ENCODE measurements at regions not wholly inside any gene's neighbourhood (a gene's known extent, or its start where the extent isn't known, plus 50 kb on each side); places are given as distances from the start of the nearest gene placed in this dataset.

DNA sequence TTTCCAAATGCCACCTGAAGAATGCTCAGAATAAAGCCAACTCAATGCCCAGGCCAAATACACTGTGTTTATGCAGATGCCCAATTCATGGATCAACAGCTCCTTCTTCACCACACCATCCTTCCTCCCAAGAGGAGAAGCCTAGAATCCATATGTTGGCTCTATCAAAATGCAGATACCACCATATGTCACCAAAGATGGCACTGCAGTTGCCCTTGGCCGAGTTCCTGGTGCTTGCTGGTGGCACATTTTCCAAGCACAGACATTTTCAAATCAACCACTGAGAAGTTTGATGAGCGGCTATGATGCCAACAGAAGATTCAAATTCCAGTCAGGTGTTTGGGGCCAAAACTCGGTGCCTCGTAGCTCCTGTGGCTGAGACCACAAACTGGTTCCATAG lies 430.3 kb downstream of the AJAP1 start:
- no peak overlapping the region for H3K27ac ChIP-seq (ENCODE audit: low read depth, low read length, severe bottlenecking)
- no peaks in the 10 kb centered on the region for H3K36me3 ChIP-seq (ENCODE audit: control insufficient read depth, insufficient read depth, low read length)
- H3K4me1 ChIP-seq (ENCODE audit: control insufficient read depth, insufficient read depth, low read length, poor library complexity, severe bottlenecking), result no peaks in the 10 kb centered on the region
- 79 to 94% methylated on average over 4 of the region's 4 CpGs for WGBS, 2 experiments (ENCODE audit: insufficient coverage in 2 of 2)
- H3K4me3 ChIP-seq (ENCODE audit: extremely low read depth, insufficient read depth, low read length, poor library complexity, severe bottlenecking), result no peak overlapping the region
- no peaks in the 10 kb centered on the region for H3K9me3 ChIP-seq (ENCODE audit: control insufficient read depth, low read length)

DNA sequence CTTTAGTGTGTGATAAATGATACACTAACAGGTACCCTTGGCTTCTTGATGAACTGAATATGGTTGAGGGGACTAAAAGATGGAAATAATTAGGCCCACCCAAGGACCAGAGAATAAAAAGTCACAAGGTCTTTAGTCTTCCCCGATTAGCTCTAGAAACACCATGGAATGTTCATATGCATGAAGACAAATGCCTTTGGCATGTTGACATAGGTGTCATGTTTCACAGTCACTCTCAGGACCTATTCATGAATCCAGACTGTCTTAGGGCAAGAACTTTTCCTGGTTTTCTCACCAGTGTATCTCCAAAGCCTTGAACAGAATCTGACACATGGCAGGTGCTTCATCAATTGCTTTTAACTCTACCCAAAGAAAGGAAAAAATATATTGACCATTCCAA lies 412.8 kb downstream of the AJAP1 start:
- WGBS, 2 experiments (ENCODE audit: insufficient coverage in 2 of 2), result 50 to 70% methylated on average over 1 of the region's 1 CpG

DNA sequence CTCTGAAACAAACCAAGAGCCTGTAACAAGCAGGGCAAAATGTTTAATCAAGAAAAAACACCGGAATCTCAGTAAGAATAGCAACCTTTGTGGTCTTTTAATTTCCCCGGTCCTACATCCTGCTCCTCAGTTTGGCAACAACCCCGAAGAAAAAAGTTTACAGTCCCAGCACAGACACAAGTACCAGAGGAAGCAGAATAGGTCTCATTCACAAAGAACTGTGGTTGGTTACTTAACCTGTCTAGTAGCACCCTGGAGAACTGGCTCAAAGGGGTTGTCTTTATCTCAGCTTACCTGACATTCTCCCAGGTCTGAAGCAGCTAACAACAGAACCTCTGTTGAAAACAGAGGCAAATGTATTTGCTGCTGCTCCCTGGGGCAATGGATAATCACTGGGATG lies 399.3 kb downstream of the AJAP1 start:
- WGBS, 2 experiments (ENCODE audit: insufficient coverage in 2 of 2), result 61 to 77% methylated on average over 1 to 3 of the region's 3 CpGs
- H3K9me3 ChIP-seq (ENCODE audit: control insufficient read depth, low read length), result peaks cover 6% of the 10 kb centered on the region
- no peak overlapping the region for H3K27ac ChIP-seq (ENCODE audit: low read depth, low read length, severe bottlenecking)
- no peaks in the 10 kb centered on the region for H3K36me3 ChIP-seq (ENCODE audit: control insufficient read depth, insufficient read depth, low read length)
- no peak overlapping the region for H3K4me3 ChIP-seq (ENCODE audit: extremely low read depth, insufficient read depth, low read length, poor library complexity, severe bottlenecking)
- H3K4me1 ChIP-seq (ENCODE audit: control insufficient read depth, insufficient read depth, low read length, poor library complexity, severe bottlenecking), result no peaks in the 10 kb centered on the region

More for the DNA sequence above, 412.8 kb downstream of the AJAP1 start:
- no peak overlapping the region for H3K27ac ChIP-seq (ENCODE audit: low read depth, low read length, severe bottlenecking)
- no peaks in the 10 kb centered on the region for H3K36me3 ChIP-seq (ENCODE audit: control insufficient read depth, insufficient read depth, low read length)
- no peaks in the 10 kb centered on the region for H3K9me3 ChIP-seq (ENCODE audit: control insufficient read depth, low read length)
- H3K4me3 ChIP-seq (ENCODE audit: extremely low read depth, insufficient read depth, low read length, poor library complexity, severe bottlenecking), result no peak overlapping the region
- no peaks in the 10 kb centered on the region for H3K4me1 ChIP-seq (ENCODE audit: control insufficient read depth, insufficient read depth, low read length, poor library complexity, severe bottlenecking)

GRCh38 chr1:5029136-5029535 lies 374.7 kb downstream of the AJAP1 start:
- Histone ChIP-seq H3K4me3 (ENCODE audit: extremely low read depth, insufficient read depth, low read length, poor library complexity, severe bottlenecking) (no peak overlapping the region), H3K27ac (ENCODE audit: low read depth, low read length, severe bottlenecking) (no peak overlapping the region), H3K4me1 (ENCODE audit: control insufficient read depth, insufficient read depth, low read length, poor library complexity, severe bottlenecking) (no peaks in the 10 kb centered on the region), H3K36me3 (ENCODE audit: control insufficient read depth, insufficient read depth, low read length) (no peaks in the 10 kb centered on the region), H3K9me3 (ENCODE audit: control insufficient read depth, low read length) (no peaks in the 10 kb centered on the region)
- no CpG with 5 or more reads among the region's 2 CpGs for WGBS, 2 experiments (ENCODE audit: insufficient coverage in 2 of 2)

- no peak overlapping the region for H3K4me3 ChIP-seq (ENCODE audit: extremely low read depth, insufficient read depth, low read length, poor library complexity, severe bottlenecking)
- H3K36me3 ChIP-seq (ENCODE audit: control insufficient read depth, insufficient read depth, low read length), result no peaks in the 10 kb centered on the region
- H3K4me1 ChIP-seq (ENCODE audit: control insufficient read depth, insufficient read depth, low read length, poor library complexity, severe bottlenecking), result no peaks in the 10 kb centered on the region
- H3K27ac ChIP-seq (ENCODE audit: low read depth, low read length, severe bottlenecking), result no peak overlapping the region
- WGBS, 2 experiments (ENCODE audit: insufficient coverage in 2 of 2), result 84 to 88% methylated on average over 1 to 3 of the region's 3 CpGs
- H3K9me3 ChIP-seq (ENCODE audit: control insufficient read depth, low read length), result no peaks in the 10 kb centered on the region
Measured at GRCh38 chr1:5012249-5012648, 357.8 kb downstream of the AJAP1 start.

DNA sequence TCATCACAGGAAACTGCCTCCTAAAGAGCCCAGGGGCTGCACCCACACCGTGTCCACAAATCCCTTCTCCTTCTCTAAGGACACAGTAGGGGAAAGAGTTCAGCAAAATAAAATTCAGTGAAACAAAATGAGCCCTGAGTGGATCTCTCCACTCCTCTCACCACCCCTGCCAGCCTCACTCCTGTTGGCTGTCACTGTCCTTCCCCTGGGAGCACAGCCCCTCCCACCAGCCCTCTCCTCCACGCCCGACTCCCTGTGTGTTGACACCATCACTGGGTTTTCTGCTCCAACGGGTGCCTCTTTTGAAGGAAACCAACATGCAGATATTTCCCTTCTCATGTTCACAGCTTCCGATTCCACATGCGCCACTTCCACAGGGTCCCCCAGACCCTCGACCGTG lies 356.2 kb downstream of the AJAP1 start:
- H3K36me3 ChIP-seq (ENCODE audit: control insufficient read depth, insufficient read depth, low read length), result no peaks in the 10 kb centered on the region
- H3K4me3 ChIP-seq (ENCODE audit: extremely low read depth, insufficient read depth, low read length, poor library complexity, severe bottlenecking), result no peak overlapping the region
- H3K9me3 ChIP-seq (ENCODE audit: control insufficient read depth, low read length), result no peaks in the 10 kb centered on the region
- H3K27ac ChIP-seq (ENCODE audit: low read depth, low read length, severe bottlenecking), result no peak overlapping the region
- H3K4me1 ChIP-seq (ENCODE audit: control insufficient read depth, insufficient read depth, low read length, poor library complexity, severe bottlenecking), result no peaks in the 10 kb centered on the region
- 86 to 88% methylated on average over 7 to 8 of the region's 8 CpGs for WGBS, 2 experiments (ENCODE audit: insufficient coverage in 2 of 2)

GRCh38 chr1:5010236-5010635 lies 355.8 kb downstream of the AJAP1 start:
- no peaks in the 10 kb centered on the region for H3K4me1 ChIP-seq (ENCODE audit: control insufficient read depth, insufficient read depth, low read length, poor library complexity, severe bottlenecking)
- no peaks in the 10 kb centered on the region for H3K9me3 ChIP-seq (ENCODE audit: control insufficient read depth, low read length)
- no peaks in the 10 kb centered on the region for H3K36me3 ChIP-seq (ENCODE audit: control insufficient read depth, insufficient read depth, low read length)
- H3K27ac ChIP-seq (ENCODE audit: low read depth, low read length, severe bottlenecking), result no peak overlapping the region
- no peak overlapping the region for H3K4me3 ChIP-seq (ENCODE audit: extremely low read depth, insufficient read depth, low read length, poor library complexity, severe bottlenecking)
- 80 to 94% methylated on average over 3 of the region's 4 CpGs for WGBS, 2 experiments (ENCODE audit: insufficient coverage in 2 of 2)

DNA sequence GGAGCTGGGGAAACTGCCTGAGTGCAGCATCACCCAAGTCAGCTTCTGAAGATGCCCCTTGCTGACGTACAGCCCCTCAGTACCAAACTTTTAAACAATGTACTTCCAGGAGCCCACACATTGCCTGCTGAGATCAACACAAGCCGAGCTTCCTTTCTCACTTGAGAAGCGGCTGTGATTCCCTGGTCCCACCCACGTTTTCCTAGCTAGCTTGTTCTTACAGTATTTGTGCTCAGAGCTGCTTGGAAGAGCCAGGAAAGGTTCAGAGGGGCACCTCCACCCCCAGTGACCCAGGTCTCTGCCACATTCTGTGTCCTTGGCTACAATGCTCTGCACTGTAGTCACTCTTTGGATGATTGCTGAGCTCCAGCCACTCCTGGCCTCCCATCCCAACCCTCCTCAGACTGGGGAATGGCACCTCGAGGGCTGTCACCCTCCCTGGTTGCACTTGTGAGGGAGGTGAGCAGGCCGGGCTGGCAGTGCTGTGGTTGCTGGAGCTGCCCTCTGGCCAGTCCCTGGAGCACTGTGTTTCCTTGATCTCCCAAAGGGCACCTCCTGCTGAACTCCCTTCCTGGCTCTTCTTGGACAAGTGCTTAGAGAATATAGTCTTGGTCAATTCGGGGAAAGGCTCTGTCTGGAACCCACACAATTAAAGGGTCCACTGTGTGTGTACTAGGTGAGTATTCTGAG lies 355.1 kb downstream of the AJAP1 start:
- no peaks in the 10 kb centered on the region for H3K36me3 ChIP-seq (ENCODE audit: control insufficient read depth, insufficient read depth, low read length)
- H3K4me1 ChIP-seq (ENCODE audit: control insufficient read depth, insufficient read depth, low read length, poor library complexity, severe bottlenecking), result no peaks in the 10 kb centered on the region
- no peak overlapping the region for H3K27ac ChIP-seq (ENCODE audit: low read depth, low read length, severe bottlenecking)
- H3K9me3 ChIP-seq (ENCODE audit: control insufficient read depth, low read length), result no peaks in the 10 kb centered on the region
- WGBS, 2 experiments (ENCODE audit: insufficient coverage in 2 of 2), result 77 to 78% methylated on average over 4 to 5 of the region's 7 CpGs
- H3K4me3 ChIP-seq (ENCODE audit: extremely low read depth, insufficient read depth, low read length, poor library complexity, severe bottlenecking), result no peak overlapping the region

DNA sequence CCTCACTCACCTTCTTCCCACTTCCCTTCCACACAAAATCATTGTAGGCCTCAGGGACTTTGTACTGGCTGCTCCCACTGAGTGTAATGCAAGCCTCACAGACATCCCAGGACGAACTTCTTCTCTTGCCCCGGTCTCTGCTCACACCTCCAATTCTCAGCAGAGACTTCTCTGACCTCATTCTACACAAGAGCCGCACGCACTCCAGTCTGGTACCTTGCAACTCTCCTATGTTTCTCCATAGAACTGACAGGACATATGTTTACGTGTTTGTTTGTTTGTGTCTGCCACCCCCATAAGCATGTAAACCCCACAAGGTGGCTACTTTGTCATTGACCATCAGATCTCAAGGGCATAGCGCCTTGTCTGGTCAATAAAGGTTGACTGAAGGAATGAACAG lies 350.8 kb downstream of the AJAP1 start:
- Histone ChIP-seq H3K9me3 (ENCODE audit: control insufficient read depth, low read length) (no peaks in the 10 kb centered on the region), H3K4me1 (ENCODE audit: control insufficient read depth, insufficient read depth, low read length, poor library complexity, severe bottlenecking) (no peaks in the 10 kb centered on the region), H3K4me3 (ENCODE audit: extremely low read depth, insufficient read depth, low read length, poor library complexity, severe bottlenecking) (no peak overlapping the region), H3K27ac (ENCODE audit: low read depth, low read length, severe bottlenecking) (no peak overlapping the region), H3K36me3 (ENCODE audit: control insufficient read depth, insufficient read depth, low read length) (no peaks in the 10 kb centered on the region)
- 0 to 67% methylated on average over 1 to 5 of the region's 6 CpGs for WGBS, 2 experiments (ENCODE audit: insufficient coverage in 2 of 2)

- Histone ChIP-seq H3K4me3 (ENCODE audit: extremely low read depth, insufficient read depth, low read length, poor library complexity, severe bottlenecking) (no peak overlapping the region), H3K27ac (ENCODE audit: low read depth, low read length, severe bottlenecking) (no peak overlapping the region), H3K4me1 (ENCODE audit: control insufficient read depth, insufficient read depth, low read length, poor library complexity, severe bottlenecking) (no peaks in the 10 kb centered on the region), H3K9me3 (ENCODE audit: control insufficient read depth, low read length) (no peaks in the 10 kb centered on the region), H3K36me3 (ENCODE audit: control insufficient read depth, insufficient read depth, low read length) (no peaks in the 10 kb centered on the region)
- 89 to 100% methylated on average over 1 of the region's 2 CpGs for WGBS, 2 experiments (ENCODE audit: insufficient coverage in 2 of 2)
Measured at GRCh38 chr1:5002676-5003075, 348.3 kb downstream of the AJAP1 start.

DNA sequence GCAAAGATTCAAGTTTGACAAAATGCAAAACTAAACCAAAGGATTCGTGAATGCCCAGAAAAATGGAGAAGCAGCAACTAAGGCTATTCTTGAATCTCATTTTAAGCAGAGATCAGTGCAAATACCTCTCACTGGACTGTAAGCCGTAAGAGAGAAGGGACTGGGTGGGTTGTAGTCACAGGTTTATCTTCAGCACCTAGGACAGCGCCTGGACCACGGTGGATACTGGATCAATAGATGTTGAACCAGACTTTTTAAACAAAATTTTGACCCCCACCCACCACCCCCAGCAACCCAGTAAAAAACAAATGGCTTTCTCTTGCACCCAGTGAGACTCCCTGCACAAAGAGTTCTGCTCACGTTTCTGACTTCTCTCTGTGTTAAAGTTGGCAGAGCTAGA lies 347.1 kb downstream of the AJAP1 start:
- H3K9me3 ChIP-seq (ENCODE audit: control insufficient read depth, low read length), result no peaks in the 10 kb centered on the region
- H3K36me3 ChIP-seq (ENCODE audit: control insufficient read depth, insufficient read depth, low read length), result no peaks in the 10 kb centered on the region
- no peaks in the 10 kb centered on the region for H3K4me1 ChIP-seq (ENCODE audit: control insufficient read depth, insufficient read depth, low read length, poor library complexity, severe bottlenecking)
- no peak overlapping the region for H3K27ac ChIP-seq (ENCODE audit: low read depth, low read length, severe bottlenecking)
- WGBS, 2 experiments (ENCODE audit: insufficient coverage in 2 of 2), result 50% methylated on average over 4 of the region's 5 CpGs; no CpG with 5 or more reads in 1 of the 2 experiments
- no peak overlapping the region for H3K4me3 ChIP-seq (ENCODE audit: extremely low read depth, insufficient read depth, low read length, poor library complexity, severe bottlenecking)

Measured in mesodermal cell (in vitro differentiated cells).